ENCODE measurements at regions not wholly inside any gene's neighbourhood (a gene's known extent, or its start where the extent isn't known, plus 50 kb on each side); places are given as distances from the start of the nearest gene placed in this dataset.

GRCh38 chr2:226664661-226665060 lies 135.0 kb downstream of the IRS1 start:
- TF ChIP-seq POLR2A (IDR thresholded peaks at IDR 0.05; ENCODE audit: low read length) (no peak), HDAC2 (IDR thresholded peaks at IDR 0.05) (no peak), CTCF (IDR thresholded peaks at IDR 0.05) (no peak), ZNF302 (CRISPR knock-in tag; IDR thresholded peaks at IDR 0.05) (no peak), REST (IDR thresholded peaks at IDR 0.05) (no peak), POLR2AphosphoS2 (conservative IDR thresholded peaks at IDR 0.05; ENCODE audit: low read length) (no peak), BCL3 (IDR thresholded peaks at IDR 0.05) (no peak)

Measured in A549 (cell line).